Keratinocyte (primary cell): ENCODE measurements at regions not wholly inside any gene's neighbourhood (a gene's known extent, or its start where the extent isn't known, plus 50 kb on each side); places are given as distances from the start of the nearest gene placed in this dataset.
"Not testable (repeated sequence)": the region's sequence is repeated elsewhere in the genome, so short reads cannot be mapped to it uniquely, and the experiment has no call there.

Experiments used
- DNase-seq: peaks from one replicate; pipeline ENCODE4 v3.0.0-alpha.2; 2011; ENCODE audit warnings: low read depth, missing footprints, low spot score
- FAIRE-seq: peaks from 2 replicates; lab custom pipeline; 2011; peaks lifted over from hg19 to GRCh38; lab: Jason Lieb, UNC
- H2AFZ ChIP-seq: 2 replicates; pipeline ENCODE4 v1.6.0; 2012; ENCODE audit warnings: low read length, control low read depth, inconsistent platforms; ENCODE audit not compliant: control insufficient read depth
- H3K27ac ChIP-seq: 2 replicates; pipeline ENCODE4 v1.5.1; 2011; ENCODE audit warnings: low read length; ENCODE audit not compliant: control insufficient read depth, insufficient read depth
- H3K27me3 ChIP-seq: 3 replicates; pipeline ENCODE4 v1.6.0; 2011; ENCODE audit warnings: low read length; ENCODE audit not compliant: control insufficient read depth, insufficient read depth; ENCODE audit errors: extremely low read depth
- H3K36me3 ChIP-seq, 2 experiments: 2 replicates in 1 of 2; 3 replicates in 1 of 2; pipeline ENCODE4 v1.5.1; 2011; ENCODE audit warnings: low read length in 2 of 2, mild to moderate bottlenecking in 1 of 2; ENCODE audit not compliant: control insufficient read depth in 2 of 2, insufficient read depth in 2 of 2; ENCODE audit errors: extremely low read depth in 1 of 2
- H3K4me1 ChIP-seq: 3 replicates; pipeline ENCODE4 v1.5.1; 2011; ENCODE audit warnings: low read length; ENCODE audit not compliant: control insufficient read depth, insufficient read depth; ENCODE audit errors: extremely low read depth
- H3K4me2 ChIP-seq: 3 replicates; pipeline ENCODE4 v1.6.0; 2011; ENCODE audit warnings: low read depth, low read length; ENCODE audit not compliant: control insufficient read depth, insufficient read depth; ENCODE audit errors: extremely low read depth
- H3K4me3 ChIP-seq, 3 experiments: fragments of 200-600 bp in 1 of 3; sonication (generic) in 1 of 3; 2 replicates in 2 of 3; 3 replicates in 1 of 3; pipeline ENCODE4 v1.5.1; 2011 to 2016; ENCODE audit warnings: low read length in 3 of 3, mild to moderate bottlenecking in 3 of 3, control low read depth in 2 of 3, inconsistent platforms in 1 of 3, low read depth in 1 of 3, mixed read lengths in 1 of 3, mixed run types in 1 of 3, moderate library complexity in 1 of 3; ENCODE audit not compliant: control insufficient read depth in 2 of 3, insufficient read depth in 2 of 3; ENCODE audit errors: extremely low read depth in 1 of 3
- H3K79me2 ChIP-seq: 2 replicates; pipeline ENCODE4 v1.6.0; 2012; ENCODE audit warnings: low read length; ENCODE audit not compliant: control insufficient read depth, insufficient read depth
- H3K9ac ChIP-seq: 3 replicates; pipeline ENCODE4 v1.6.0; 2011; ENCODE audit warnings: low read length; ENCODE audit not compliant: control insufficient read depth, insufficient read depth; ENCODE audit errors: extremely low read depth
- H3K9me1 ChIP-seq: 3 replicates; pipeline ENCODE4 v1.6.0; 2011; ENCODE audit warnings: low read length; ENCODE audit not compliant: control insufficient read depth, insufficient read depth; ENCODE audit errors: extremely low read depth
- H3K9me3 ChIP-seq: 2 replicates; pipeline ENCODE4 v1.5.1; 2012; ENCODE audit warnings: low read depth, low read length; ENCODE audit not compliant: control insufficient read depth
- H4K20me1 ChIP-seq: 3 replicates; pipeline ENCODE4 v1.6.0; 2011; ENCODE audit warnings: low read length; ENCODE audit not compliant: control insufficient read depth, insufficient read depth; ENCODE audit errors: extremely low read depth
- CTCF ChIP-seq, 3 experiments: IDR thresholded peaks in 1 of 3; conservative IDR thresholded peaks in 1 of 3; optimal IDR thresholded peaks in 1 of 3; 2 replicates in 2 of 3; 3 replicates in 1 of 3; pipeline versions ENCODE3 to v1.5.1; 2011; ENCODE audit warnings: low read length in 3 of 3, mild to moderate bottlenecking in 3 of 3, moderate library complexity in 2 of 3, control low read depth in 1 of 3, inconsistent platforms in 1 of 3; ENCODE audit not compliant: insufficient read depth in 2 of 3; ENCODE audit errors: extremely low read depth in 1 of 3
- EZH2 ChIP-seq: IDR thresholded peaks from one replicate; pipeline ENCODE4 v1.6.1; 2012; ENCODE audit warnings: inconsistent platforms, mild to moderate bottlenecking, low read length, moderate library complexity
- dilution Hi-C: fragments of 300-500 bp; cut with MboI; formaldehyde crosslinking; loops from one replicate; pipeline ENCODE4 v1.7.0; 2020; ENCODE audit warnings: low sequenced_read_pairs; ENCODE audit not compliant: extremely low pct_ligation_motif_present

DNA sequence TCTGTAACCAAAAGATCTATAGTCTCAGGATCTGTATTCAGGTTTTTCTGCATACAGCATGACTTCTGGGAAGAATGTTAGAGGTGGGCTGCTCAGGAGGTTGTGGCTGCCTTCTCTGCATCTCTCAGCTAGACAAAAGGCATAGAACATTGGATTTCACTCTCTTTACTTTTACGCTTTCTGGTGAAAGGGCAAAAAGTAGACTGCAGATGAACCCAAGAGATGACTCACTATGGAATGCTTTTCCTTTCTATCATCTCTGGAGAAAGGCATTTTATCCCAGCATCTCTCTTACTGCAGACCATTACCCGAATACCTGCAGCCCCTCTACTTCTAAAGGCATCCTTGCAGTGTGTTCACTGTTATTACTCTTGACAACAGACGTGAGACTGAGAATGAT, 222.2 kb downstream of the WNT5A start:
- H2AFZ ChIP-seq: no peak overlapping the region
- no peaks in the 10 kb centered on the region for H3K4me1 ChIP-seq
- no peaks in the 10 kb centered on the region for H3K9me3 ChIP-seq
- H3K9ac ChIP-seq: no peak overlapping the region
- DNase-seq (no peak), FAIRE-seq (no peak)
- H3K4me2 ChIP-seq: no peak overlapping the region
- H3K36me3 ChIP-seq: no peaks in the 10 kb centered on the region
- H3K27me3 ChIP-seq: no peaks in the 10 kb centered on the region
- H3K9me1 ChIP-seq: no peaks in the 10 kb centered on the region
- H4K20me1 ChIP-seq: no peaks in the 10 kb centered on the region
- dilution Hi-C loops: no loop called here
- TF ChIP-seq CTCF (optimal IDR thresholded peaks at IDR 0.05 in 1 of 3, IDR thresholded peaks at IDR 0.05 in 1 of 3, conservative IDR thresholded peaks at IDR 0.05 in 1 of 3; ENCODE audit: extremely low read depth in 1 of 3, insufficient read depth in 2 of 3, low read length in 3 of 3) (no peak), EZH2 (no peak)
- H3K27ac ChIP-seq: no peak overlapping the region
- no peaks in the 10 kb centered on the region for H3K79me2 ChIP-seq
- H3K4me3 ChIP-seq: no peak overlapping the region

DNA sequence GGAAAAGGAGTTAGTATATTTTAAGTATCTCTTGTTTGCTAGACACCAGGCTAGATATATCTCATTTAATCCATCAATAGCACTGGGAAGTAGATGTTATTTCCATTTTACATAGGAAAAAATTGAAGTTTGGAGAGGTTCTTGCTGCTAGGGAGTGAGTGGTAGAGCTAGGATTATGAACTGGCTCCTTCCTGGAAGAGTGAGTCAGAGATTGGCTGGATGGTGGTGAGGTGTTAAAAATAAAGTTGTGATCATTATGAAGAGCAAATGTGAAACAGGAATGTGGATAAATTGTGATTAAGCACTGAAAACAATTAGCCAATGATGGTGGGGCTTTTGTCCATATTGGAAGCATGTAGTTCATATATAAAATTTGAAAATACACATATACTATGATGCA, 234.2 kb downstream of the WNT5A start:
- H3K9me1 ChIP-seq: no peaks in the 10 kb centered on the region
- TF ChIP-seq EZH2 (no peak), CTCF (optimal IDR thresholded peaks at IDR 0.05 in 1 of 3, IDR thresholded peaks at IDR 0.05 in 1 of 3, conservative IDR thresholded peaks at IDR 0.05 in 1 of 3; ENCODE audit: extremely low read depth in 1 of 3, insufficient read depth in 2 of 3, low read length in 3 of 3) (no peak)
- FAIRE-seq: no peak
- no peak overlapping the region for H3K9ac ChIP-seq
- no peaks in the 10 kb centered on the region for H4K20me1 ChIP-seq
- no peaks in the 10 kb centered on the region for H3K9me3 ChIP-seq
- no peak overlapping the region for H2AFZ ChIP-seq
- no peak for DNase-seq
- H3K4me1 ChIP-seq: no peaks in the 10 kb centered on the region
- no peak overlapping the region for H3K27ac ChIP-seq
- H3K4me3 ChIP-seq: no peak overlapping the region
- H3K79me2 ChIP-seq: no peaks in the 10 kb centered on the region
- H3K36me3 ChIP-seq: no peaks in the 10 kb centered on the region
- no peaks in the 10 kb centered on the region for H3K27me3 ChIP-seq
- dilution Hi-C loops: no loop called here
- H3K4me2 ChIP-seq: no peak overlapping the region

DNA sequence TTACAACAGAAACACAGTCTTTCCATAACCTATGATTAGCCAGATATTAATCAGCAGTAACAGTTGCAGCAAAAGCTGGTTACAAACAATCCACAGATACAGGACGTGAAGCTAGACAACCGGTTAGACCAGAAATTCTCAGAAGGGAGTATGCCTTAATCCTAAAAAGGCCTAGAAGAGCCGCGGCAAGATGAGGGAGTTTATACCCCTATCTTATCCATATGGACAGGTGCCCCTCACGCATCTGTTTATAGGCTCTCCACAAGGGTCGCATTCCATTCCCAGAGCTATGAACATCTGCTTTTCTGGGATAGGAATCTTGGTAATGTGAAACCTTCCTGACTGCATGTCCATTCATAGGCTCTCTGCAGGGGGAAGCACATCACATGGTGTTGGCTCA, 237.9 kb downstream of the WNT5A start:
- H3K4me1 ChIP-seq, H3K27ac ChIP-seq, H3K9me3 ChIP-seq, DNase-seq, H3K4me3 ChIP-seq, H3K79me2 ChIP-seq, H3K4me2 ChIP-seq, H3K27me3 ChIP-seq, H2AFZ ChIP-seq, H4K20me1 ChIP-seq, dilution Hi-C loops, FAIRE-seq, H3K9me1 ChIP-seq, H3K36me3 ChIP-seq, H3K9ac ChIP-seq: not testable (repeated sequence)
